ENCODE measurements at regions not wholly inside any gene's neighbourhood (a gene's known extent, or its start where the extent isn't known, plus 50 kb on each side); places are given as distances from the start of the nearest gene placed in this dataset.

DNA sequence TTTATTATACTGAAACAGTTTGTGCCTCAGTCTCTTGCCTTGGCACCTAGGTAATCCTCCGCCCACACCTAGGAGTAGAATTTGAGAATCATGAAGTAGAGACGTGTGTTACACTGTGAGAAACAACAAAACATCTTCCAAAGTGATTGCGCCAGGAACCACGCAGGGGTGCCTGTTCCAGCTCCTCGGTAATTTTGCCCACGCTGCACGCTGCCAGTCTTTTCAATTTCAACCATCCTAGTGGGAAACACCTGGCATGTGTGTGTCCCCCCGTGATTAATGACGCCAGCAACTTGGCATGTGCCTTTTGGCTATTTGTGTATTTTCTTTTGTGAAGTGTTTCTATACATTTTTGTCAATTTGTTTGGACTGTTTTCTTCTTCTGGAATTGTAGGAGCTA lies 919.1 kb downstream of the BRD1 start:
- no peak overlapping the region for H3K4me3 ChIP-seq (ENCODE audit: low read depth, low read length)
- no peak for DNase-seq (ENCODE audit: low read depth)
- no peak for TF ChIP-seq CTCF (IDR thresholded peaks at IDR 0.05; ENCODE audit: low read depth, low read length, missing control alignments)
- in situ Hi-C loops (cut with HindIII; ENCODE audit: low sequenced_read_pairs), result no loop called here

GRCh38 chr22:48907591-48907990 lies 920.1 kb downstream of the BRD1 start:
- no peak for TF ChIP-seq CTCF (IDR thresholded peaks at IDR 0.05; ENCODE audit: low read depth, low read length, missing control alignments)
- no peak for DNase-seq (ENCODE audit: low read depth)
- H3K4me3 ChIP-seq (ENCODE audit: low read depth, low read length), result no peak overlapping the region
- in situ Hi-C loops (cut with HindIII; ENCODE audit: low sequenced_read_pairs), result no loop called here

- no peak for DNase-seq (ENCODE audit: low read depth)
- in situ Hi-C loops (cut with HindIII; ENCODE audit: low sequenced_read_pairs), result no loop called here
- TF ChIP-seq CTCF (IDR thresholded peaks at IDR 0.05; ENCODE audit: low read depth, low read length, missing control alignments), result no peak
- no peak overlapping the region for H3K4me3 ChIP-seq (ENCODE audit: low read depth, low read length)
Measured at GRCh38 chr22:48906216-48906835, 921.3 kb downstream of the BRD1 start.

DNA sequence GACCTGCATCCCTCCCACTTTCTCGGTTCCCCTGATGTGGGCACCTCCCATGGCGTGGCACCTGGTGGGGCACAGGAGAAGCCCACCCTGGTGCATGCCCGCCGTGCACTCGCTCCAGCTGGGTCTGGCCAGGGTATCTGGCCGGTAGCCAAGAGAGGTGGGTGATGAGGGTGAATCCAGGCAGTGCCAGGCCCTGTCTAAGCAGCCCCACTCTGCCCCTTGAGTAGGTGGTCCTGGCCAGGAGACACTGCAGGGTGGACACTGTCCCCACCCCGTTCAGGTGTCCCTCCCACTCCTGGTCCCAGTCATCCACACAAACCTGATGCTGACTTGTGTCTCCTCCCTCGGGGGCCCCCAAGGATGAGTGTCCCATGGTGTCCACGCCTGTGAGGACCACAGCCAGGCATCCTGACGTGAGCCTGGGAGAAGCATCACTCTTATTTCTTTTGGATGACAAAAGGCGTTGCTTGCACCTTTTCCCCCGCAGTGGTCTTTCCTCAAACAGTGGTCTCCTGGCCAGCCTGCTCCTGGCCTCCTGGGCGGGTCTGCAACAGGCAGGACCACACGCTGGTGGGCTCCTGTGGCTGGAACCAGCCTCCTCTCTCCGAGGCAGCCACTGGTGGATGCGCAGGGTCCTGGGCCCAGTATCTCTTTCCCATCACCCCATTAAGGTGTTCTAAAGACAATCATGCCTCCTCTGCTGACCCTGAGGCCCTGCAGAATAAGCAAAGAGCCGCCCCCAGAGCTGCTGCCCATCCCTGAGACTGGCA lies 922.3 kb downstream of the BRD1 start:
- no peak for TF ChIP-seq CTCF (IDR thresholded peaks at IDR 0.05; ENCODE audit: low read depth, low read length, missing control alignments)
- no peak overlapping the region for H3K4me3 ChIP-seq (ENCODE audit: low read depth, low read length)
- in situ Hi-C loops (cut with HindIII; ENCODE audit: low sequenced_read_pairs), result no loop called here
- no peak for DNase-seq (ENCODE audit: low read depth)

DNA sequence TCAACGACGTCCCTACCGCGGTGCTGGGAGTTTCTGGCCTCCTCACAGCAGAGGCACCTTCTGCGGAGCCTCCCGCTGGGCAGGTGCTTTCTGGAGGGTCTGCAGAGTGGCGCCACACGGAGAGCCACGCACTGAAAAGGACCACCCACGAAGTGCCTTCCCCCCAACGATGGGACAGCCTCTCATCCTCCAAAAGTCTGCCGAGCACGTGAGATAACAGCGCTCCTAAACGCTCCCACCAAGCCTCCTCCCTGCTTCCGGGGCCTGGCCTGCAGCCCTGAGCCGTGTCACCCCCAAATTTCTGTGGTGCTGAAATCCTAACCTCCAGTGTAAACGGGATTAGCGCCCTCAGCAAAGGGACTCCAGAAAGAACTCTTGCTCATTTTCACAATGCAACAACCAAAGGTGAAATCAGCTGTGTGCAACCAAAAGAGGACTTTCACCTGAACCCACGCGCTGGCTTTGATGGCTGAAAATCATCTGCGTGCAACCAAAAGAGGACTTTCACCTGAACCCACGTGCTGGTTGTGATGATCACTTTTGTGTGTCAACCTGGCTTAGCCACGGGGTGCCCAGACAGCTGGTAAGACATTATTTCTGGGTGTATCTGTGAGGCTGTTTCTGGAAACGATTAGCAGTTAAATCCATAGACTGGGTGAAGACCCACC lies 924.6 kb downstream of the BRD1 start:
- H3K4me3 ChIP-seq (ENCODE audit: low read depth, low read length), result no peak overlapping the region
- no peak for DNase-seq (ENCODE audit: low read depth)
- TF ChIP-seq CTCF (IDR thresholded peaks at IDR 0.05; ENCODE audit: low read depth, low read length, missing control alignments), result no peak
- in situ Hi-C loops (cut with HindIII; ENCODE audit: low sequenced_read_pairs), result no loop called here

DNA sequence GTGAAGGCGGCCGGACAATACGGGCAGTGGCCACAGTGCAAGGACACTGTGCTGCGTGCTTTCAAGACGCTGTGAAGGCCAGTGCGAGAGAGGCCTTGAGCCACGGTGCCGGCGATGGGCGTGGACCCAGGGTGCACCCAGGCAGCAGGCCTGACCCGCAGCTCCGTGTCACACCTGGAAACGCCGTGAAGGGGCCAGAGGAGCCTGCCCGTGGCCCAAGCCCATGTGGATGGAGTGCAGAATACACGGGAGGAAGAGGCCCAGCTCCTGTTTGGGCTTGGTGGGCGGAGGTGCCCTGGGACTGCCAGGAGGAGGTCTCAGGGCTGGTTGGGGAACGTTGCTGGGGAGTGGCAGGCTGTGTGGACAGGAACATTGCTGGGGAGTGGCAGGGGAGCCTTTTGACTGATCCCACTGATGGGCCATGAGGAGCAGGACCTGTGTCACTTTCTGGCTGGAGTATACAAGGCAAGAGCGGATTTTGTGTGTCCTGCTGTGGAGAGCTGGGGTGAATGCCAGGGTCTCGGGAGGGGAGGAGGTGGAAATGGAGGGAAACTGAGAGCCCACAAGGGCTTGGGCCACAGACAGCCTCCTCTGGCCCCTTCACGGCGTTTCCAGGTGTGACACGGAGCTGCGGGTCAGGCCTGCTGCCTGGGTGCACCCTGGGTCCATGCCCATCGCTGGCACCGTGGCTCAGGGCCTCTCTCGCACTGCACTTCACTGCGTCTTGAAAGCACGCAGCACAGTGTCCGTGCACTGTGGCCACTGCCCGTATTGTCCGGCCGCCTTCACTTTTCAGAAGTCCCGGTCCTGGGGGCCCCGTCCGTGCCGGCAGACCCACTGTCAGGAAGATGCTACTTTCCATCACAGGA lies 925.4 kb downstream of the BRD1 start:
- no peak overlapping the region for H3K4me3 ChIP-seq (ENCODE audit: low read depth, low read length)
- no peak for TF ChIP-seq CTCF (IDR thresholded peaks at IDR 0.05; ENCODE audit: low read depth, low read length, missing control alignments)
- in situ Hi-C loops (cut with HindIII; ENCODE audit: low sequenced_read_pairs), result no loop called here
- no peak for DNase-seq (ENCODE audit: low read depth)
